ENCODE measurements at regions not wholly inside any gene's neighbourhood (a gene's known extent, or its start where the extent isn't known, plus 50 kb on each side); places are given as distances from the start of the nearest gene placed in this dataset.

DNA sequence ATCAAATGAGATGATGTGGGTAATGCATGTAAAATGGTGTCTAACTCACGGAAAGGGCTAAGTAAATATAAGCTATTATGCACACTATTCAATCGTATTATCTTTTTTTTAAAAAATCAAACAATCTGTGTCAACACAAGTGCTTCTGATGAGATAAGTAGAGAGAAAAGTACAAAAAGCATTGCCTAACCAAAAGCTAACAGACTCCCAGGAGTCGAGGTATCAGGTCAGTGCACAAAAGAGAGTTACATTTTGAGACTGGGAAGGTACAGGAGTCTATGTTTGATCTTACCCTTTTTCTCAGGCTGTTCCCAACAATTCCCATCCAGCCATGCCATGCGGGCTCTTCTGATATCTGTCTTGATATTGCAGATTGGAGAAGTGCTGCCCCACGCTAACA, 203.3 kb upstream of the ZIC3 start:
- TF ChIP-seq TCF7L2 (IDR thresholded peaks at IDR 0.05; ENCODE audit: low read depth, low read length) (no peak), CTCF (IDR thresholded peaks at IDR 0.05) (no peak), POLR2AphosphoS5 (IDR thresholded peaks at IDR 0.05; ENCODE audit: low read depth, low read length) (no peak)
